Prostate gland (tissue), 2 donors: ENCODE measurements at regions not wholly inside any gene's neighbourhood (a gene's known extent, or its start where the extent isn't known, plus 50 kb on each side); places are given as distances from the start of the nearest gene placed in this dataset.

Experiments
- DNase-seq: peaks from one replicate; pipeline ENCODE4 v3.0.0-alpha.2; 2019; ENCODE audit warnings: low spot score
- H3K27ac ChIP-seq, 2 donors: fragments of 200-600 bp; sonication (generic); 2 replicates each; pipeline ENCODE4 v1.5.1; 2017 to 2019
- H3K27me3 ChIP-seq: fragments of 200-600 bp; sonication (generic); replicated peaks from 2 replicates; pipeline ENCODE4 v1.5.1; 2019; ENCODE audit not compliant: insufficient read depth
- H3K36me3 ChIP-seq, 2 donors: fragments of 200-600 bp; sonication (generic); 1 replicate in 1 of 2; 2 replicates in 1 of 2; pipeline versions ENCODE4 v1.5.1 to v1.8.1; 2017 to 2019
- H3K4me1 ChIP-seq: fragments of 200-600 bp; sonication (generic); replicated peaks from 2 replicates; pipeline ENCODE4 v1.5.1; 2019
- H3K4me3 ChIP-seq, 2 donors: fragments of 200-600 bp; sonication (generic); 2 replicates each; pipeline ENCODE4 v1.5.1; 2017 to 2019
- H3K9me3 ChIP-seq: fragments of 200-600 bp; sonication (generic); 2 replicates; pipeline ENCODE4 v1.5.1; 2017
- POLR2A ChIP-seq: fragments of 450-650 bp; IDR thresholded peaks from one replicate; pipeline ENCODE4 v1.6.1; 2016; ENCODE audit warnings: antibody characterized with exemption, mild to moderate bottlenecking
- POLR2AphosphoS5 ChIP-seq: sonication (generic); formaldehyde crosslinking; IDR thresholded peaks from one replicate; pipeline ENCODE4 v1.6.1; 2017; ENCODE audit warnings: antibody characterized with exemption
- WGBS: methylation state at CpG from one replicate; pipeline ENCODE4 v1.1.5; 2018; 5-methylcytosine and 5-hydroxymethylcytosine counted together
- intact Hi-C: fragments of 100-400 bp; cut with DNase I; formaldehyde crosslinking; loops from one replicate; pipeline ENCODE4 v1.14.2; 2022
- TF ChIP-seq, protein P1 (sequence below), 4 experiments: fragments of 200-600 bp in 2 of 4; fragments of 450-650 bp in 2 of 4; sonication (generic) in 2 of 4; IDR thresholded peaks; 1 replicate in 3 of 4; 2 replicates in 1 of 4; pipeline ENCODE4 v1.5.1; 2016 to 2019; ENCODE audit warnings: antibody characterized with exemption in 4 of 4, mild to moderate bottlenecking in 2 of 4, moderate library complexity in 2 of 4

DNA sequence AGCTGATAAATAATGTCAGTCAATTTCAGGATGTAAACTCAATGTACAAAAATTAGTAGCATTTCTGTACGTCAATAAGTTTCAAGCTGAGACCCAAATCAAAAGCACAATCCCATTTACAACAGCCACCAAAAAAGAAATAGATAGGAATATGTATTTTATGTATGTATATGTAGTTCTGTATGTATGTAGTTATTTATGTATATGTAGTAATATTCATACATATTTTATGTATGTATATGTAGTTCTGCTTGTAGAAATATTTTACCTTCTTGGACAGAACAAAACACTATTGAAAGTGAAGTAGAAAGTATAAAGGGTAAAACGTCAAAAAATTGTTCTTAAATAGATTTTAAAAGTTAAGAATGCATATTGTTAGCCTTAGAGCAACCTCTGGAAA is 591.0 kb upstream of the SETBP1 start:
- H3K4me1 ChIP-seq = no peaks in the 10 kb centered on the region
- DNase-seq = no peak
- 87% methylated on average over 2 of the region's 2 CpGs for WGBS
- no peak overlapping the region for H3K4me3 ChIP-seq
- TF ChIP-seq, protein P1, sequence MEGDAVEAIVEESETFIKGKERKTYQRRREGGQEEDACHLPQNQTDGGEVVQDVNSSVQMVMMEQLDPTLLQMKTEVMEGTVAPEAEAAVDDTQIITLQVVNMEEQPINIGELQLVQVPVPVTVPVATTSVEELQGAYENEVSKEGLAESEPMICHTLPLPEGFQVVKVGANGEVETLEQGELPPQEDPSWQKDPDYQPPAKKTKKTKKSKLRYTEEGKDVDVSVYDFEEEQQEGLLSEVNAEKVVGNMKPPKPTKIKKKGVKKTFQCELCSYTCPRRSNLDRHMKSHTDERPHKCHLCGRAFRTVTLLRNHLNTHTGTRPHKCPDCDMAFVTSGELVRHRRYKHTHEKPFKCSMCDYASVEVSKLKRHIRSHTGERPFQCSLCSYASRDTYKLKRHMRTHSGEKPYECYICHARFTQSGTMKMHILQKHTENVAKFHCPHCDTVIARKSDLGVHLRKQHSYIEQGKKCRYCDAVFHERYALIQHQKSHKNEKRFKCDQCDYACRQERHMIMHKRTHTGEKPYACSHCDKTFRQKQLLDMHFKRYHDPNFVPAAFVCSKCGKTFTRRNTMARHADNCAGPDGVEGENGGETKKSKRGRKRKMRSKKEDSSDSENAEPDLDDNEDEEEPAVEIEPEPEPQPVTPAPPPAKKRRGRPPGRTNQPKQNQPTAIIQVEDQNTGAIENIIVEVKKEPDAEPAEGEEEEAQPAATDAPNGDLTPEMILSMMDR (IDR thresholded peaks at IDR 0.05) = no peak
- no peak for TF ChIP-seq POLR2A
- TF ChIP-seq POLR2AphosphoS5 = no peak
- intact Hi-C loops = no loop called here
- no peak overlapping the region for H3K27ac ChIP-seq
- H3K9me3 ChIP-seq = no peaks in the 10 kb centered on the region
- no peaks in the 10 kb centered on the region for H3K27me3 ChIP-seq
- H3K36me3 ChIP-seq = no peaks in the 10 kb centered on the region

GRCh38 chr18:44090453-44090852 is 590.2 kb upstream of the SETBP1 start:
- Histone ChIP-seq H3K27ac (no peak overlapping the region), H3K36me3 (no peaks in the 10 kb centered on the region), H3K4me3 (no peak overlapping the region), H3K4me1 (no peaks in the 10 kb centered on the region), H3K9me3 (no peaks in the 10 kb centered on the region), H3K27me3 (no peaks in the 10 kb centered on the region)
- DNase-seq = no peak
- intact Hi-C loops = no loop called here
- TF ChIP-seq, protein P1 (IDR thresholded peaks at IDR 0.05) = no peak
- TF ChIP-seq POLR2AphosphoS5 (no peak), POLR2A (no peak)
- WGBS = 55% methylated on average over 3 of the region's 3 CpGs

GRCh38 chr18:44093253-44093652 is 587.4 kb upstream of the SETBP1 start:
- H3K27ac ChIP-seq = no peak overlapping the region
- no peak overlapping the region for H3K4me3 ChIP-seq
- no peak for DNase-seq
- H3K4me1 ChIP-seq = no peaks in the 10 kb centered on the region
- H3K9me3 ChIP-seq = no peaks in the 10 kb centered on the region
- no peaks in the 10 kb centered on the region for H3K27me3 ChIP-seq
- intact Hi-C loops = no loop called here
- H3K36me3 ChIP-seq = no peaks in the 10 kb centered on the region
- TF ChIP-seq, protein P1 (IDR thresholded peaks at IDR 0.05) = no peak
- TF ChIP-seq POLR2AphosphoS5 (no peak), POLR2A (no peak)

DNA sequence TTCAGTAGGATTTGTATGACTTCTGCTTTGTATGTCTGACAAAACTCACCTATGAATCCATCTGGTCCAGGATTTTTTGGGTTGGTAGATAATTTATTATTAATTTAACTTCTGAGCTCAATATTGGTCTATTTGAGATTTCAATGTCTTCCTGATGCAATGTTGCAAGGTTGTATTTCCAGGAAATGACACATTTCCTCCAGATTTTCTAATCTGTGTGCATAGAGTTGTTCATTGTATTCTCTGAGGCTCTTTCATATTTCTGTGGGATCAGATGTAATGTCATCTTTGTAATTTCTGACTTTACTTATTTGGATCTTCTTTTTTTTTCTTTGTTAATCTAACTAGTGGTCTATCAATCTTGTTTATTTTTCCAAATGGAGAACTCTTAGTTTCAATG is 584.7 kb upstream of the SETBP1 start:
- no peak overlapping the region for H3K27ac ChIP-seq
- H3K4me1 ChIP-seq = no peaks in the 10 kb centered on the region
- no peak for TF ChIP-seq POLR2AphosphoS5
- TF ChIP-seq POLR2A = no peak
- TF ChIP-seq, protein P1 (IDR thresholded peaks at IDR 0.05) = no peak
- intact Hi-C loops = no loop called here
- H3K4me3 ChIP-seq = no peak overlapping the region
- H3K36me3 ChIP-seq = no peaks in the 10 kb centered on the region
- H3K27me3 ChIP-seq = no peaks in the 10 kb centered on the region
- no peak for DNase-seq
- no peaks in the 10 kb centered on the region for H3K9me3 ChIP-seq

GRCh38 chr18:44098551-44099098 is 582.1 kb upstream of the SETBP1 start:
- no peak for DNase-seq
- Histone ChIP-seq H3K36me3 (no peaks in the 10 kb centered on the region), H3K27me3 (no peaks in the 10 kb centered on the region), H3K4me1 (no peaks in the 10 kb centered on the region), H3K9me3 (no peaks in the 10 kb centered on the region), H3K27ac (no peak overlapping the region), H3K4me3 (no peak overlapping the region)
- intact Hi-C loops = no loop called here
- 95% methylated on average over 4 of the region's 4 CpGs for WGBS
- TF ChIP-seq, protein P1 (IDR thresholded peaks at IDR 0.05) = no peak
- no peak for TF ChIP-seq POLR2A
